22Rv1 (cell line): ENCODE measurements at regions not wholly inside any gene's neighbourhood (a gene's known extent, or its start where the extent isn't known, plus 50 kb on each side); places are given as distances from the start of the nearest gene placed in this dataset.

Experiments
- ZFX ChIP-seq: fragments of 450-650 bp; IDR thresholded peaks from 2 replicates; pipeline ENCODE4 v1.6.1; 2017; ENCODE audit warnings: antibody characterized with exemption, borderline replicate concordance
- TF ChIP-seq, protein P1 (sequence below): fragments of 450-650 bp; IDR thresholded peaks from 2 replicates; pipeline ENCODE4 v1.5.1; 2017; ENCODE audit warnings: mild to moderate bottlenecking

DNA sequence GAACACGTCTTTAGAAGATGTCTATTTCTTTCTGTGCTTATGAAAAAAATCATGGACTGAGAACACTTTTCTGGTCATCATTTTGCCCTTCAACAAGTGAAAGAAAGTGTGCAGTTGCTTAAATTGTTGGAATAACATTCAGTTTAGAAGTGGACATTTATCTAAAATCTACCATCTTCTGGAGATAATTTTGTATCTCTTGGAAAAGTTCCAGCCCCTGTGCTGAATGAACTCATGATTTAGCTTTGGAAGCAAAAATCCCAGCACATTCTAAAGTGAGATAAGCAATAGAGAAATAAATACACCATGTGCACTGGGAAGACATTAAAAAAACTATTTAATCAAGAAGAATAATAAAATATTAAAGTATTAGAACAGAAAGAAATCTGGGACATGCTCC lies 1420.8 kb upstream of the SLC10A2 start:
- TF ChIP-seq, protein P1, sequence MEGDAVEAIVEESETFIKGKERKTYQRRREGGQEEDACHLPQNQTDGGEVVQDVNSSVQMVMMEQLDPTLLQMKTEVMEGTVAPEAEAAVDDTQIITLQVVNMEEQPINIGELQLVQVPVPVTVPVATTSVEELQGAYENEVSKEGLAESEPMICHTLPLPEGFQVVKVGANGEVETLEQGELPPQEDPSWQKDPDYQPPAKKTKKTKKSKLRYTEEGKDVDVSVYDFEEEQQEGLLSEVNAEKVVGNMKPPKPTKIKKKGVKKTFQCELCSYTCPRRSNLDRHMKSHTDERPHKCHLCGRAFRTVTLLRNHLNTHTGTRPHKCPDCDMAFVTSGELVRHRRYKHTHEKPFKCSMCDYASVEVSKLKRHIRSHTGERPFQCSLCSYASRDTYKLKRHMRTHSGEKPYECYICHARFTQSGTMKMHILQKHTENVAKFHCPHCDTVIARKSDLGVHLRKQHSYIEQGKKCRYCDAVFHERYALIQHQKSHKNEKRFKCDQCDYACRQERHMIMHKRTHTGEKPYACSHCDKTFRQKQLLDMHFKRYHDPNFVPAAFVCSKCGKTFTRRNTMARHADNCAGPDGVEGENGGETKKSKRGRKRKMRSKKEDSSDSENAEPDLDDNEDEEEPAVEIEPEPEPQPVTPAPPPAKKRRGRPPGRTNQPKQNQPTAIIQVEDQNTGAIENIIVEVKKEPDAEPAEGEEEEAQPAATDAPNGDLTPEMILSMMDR: no peak
- TF ChIP-seq ZFX: no peak
